Hematopoietic multipotent progenitor cell treated with erythropoietin and hydrocortisone succinate and interleukin-3 and kit ligand, for 8 days (in vitro differentiated cells): ENCODE measurements at regions not wholly inside any gene's neighbourhood (a gene's known extent, or its start where the extent isn't known, plus 50 kb on each side); places are given as distances from the start of the nearest gene placed in this dataset.
"Not testable (repeated sequence)": the region's sequence is repeated elsewhere in the genome, so short reads cannot be mapped to it uniquely, and the experiment has no call there.

Experiments used
- DNase-seq: peaks from one replicate; pipeline ENCODE4 v3.0.0-alpha.2; 2015

GRCh38 chr14:92223025-92223424, 99.9 kb upstream of the SLC24A4 start:
- no peak for DNase-seq

- no peak for DNase-seq
Observed at GRCh38 chr14:92224358-92224954, 98.5 kb upstream of the SLC24A4 start.

GRCh38 chr14:92225731-92226130, 97.2 kb upstream of the SLC24A4 start:
- DNase-seq: no peak

- DNase-seq: not testable (repeated sequence)
Observed at GRCh38 chr14:92226166-92226565, 96.8 kb upstream of the SLC24A4 start.

- no peak for DNase-seq
Observed at GRCh38 chr14:92236243-92236900, 86.6 kb upstream of the SLC24A4 start.

GRCh38 chr14:92240658-92241057, 82.3 kb upstream of the SLC24A4 start:
- DNase-seq: no peak

GRCh38 chr14:92241966-92242595, 80.9 kb upstream of the SLC24A4 start:
- DNase-seq: no peak

- no peak for DNase-seq
Observed at GRCh38 chr14:92244805-92245204, 78.2 kb upstream of the SLC24A4 start.

- no peak for DNase-seq
Observed at GRCh38 chr14:92247341-92247740, 75.6 kb upstream of the SLC24A4 start.

- no peak for DNase-seq
Observed at GRCh38 chr14:92247947-92248346, 75.0 kb upstream of the SLC24A4 start.

- DNase-seq: no peak
Observed at GRCh38 chr14:92248696-92249095, 74.3 kb upstream of the SLC24A4 start.

GRCh38 chr14:92250366-92250765, 72.6 kb upstream of the SLC24A4 start:
- not testable (repeated sequence) for DNase-seq

- DNase-seq: no peak
Observed at GRCh38 chr14:92252323-92252722, 70.6 kb upstream of the SLC24A4 start.

GRCh38 chr14:92253381-92253894, 69.5 kb upstream of the SLC24A4 start:
- DNase-seq: no peak

GRCh38 chr14:92254786-92255185, 68.2 kb upstream of the SLC24A4 start:
- no peak for DNase-seq

- DNase-seq: peak; percentile 9
Observed at GRCh38 chr14:92258934-92259333, 64.0 kb upstream of the SLC24A4 start.

- DNase-seq: no peak
Observed at GRCh38 chr14:92259613-92260357, 63.2 kb upstream of the SLC24A4 start.

GRCh38 chr14:92263681-92264080, 59.3 kb upstream of the SLC24A4 start:
- DNase-seq: no peak

GRCh38 chr14:92264195-92264594, 58.8 kb upstream of the SLC24A4 start:
- DNase-seq: no peak

- no peak for DNase-seq
Observed at GRCh38 chr14:92266216-92266615, 56.7 kb upstream of the SLC24A4 start.
